NCI-H526 (cell line): ENCODE measurements at regions not wholly inside any gene's neighbourhood (a gene's known extent, or its start where the extent isn't known, plus 50 kb on each side); places are given as distances from the start of the nearest gene placed in this dataset.
"Not testable (repeated sequence)": the region's sequence is repeated elsewhere in the genome, so short reads cannot be mapped to it uniquely, and the experiment has no call there.

ENCODE experiments used
- DNase-seq, 2 experiments: peaks; one replicate each; lab custom pipeline; 2025; lab: John Stamatoyannopoulos, UW

DNA sequence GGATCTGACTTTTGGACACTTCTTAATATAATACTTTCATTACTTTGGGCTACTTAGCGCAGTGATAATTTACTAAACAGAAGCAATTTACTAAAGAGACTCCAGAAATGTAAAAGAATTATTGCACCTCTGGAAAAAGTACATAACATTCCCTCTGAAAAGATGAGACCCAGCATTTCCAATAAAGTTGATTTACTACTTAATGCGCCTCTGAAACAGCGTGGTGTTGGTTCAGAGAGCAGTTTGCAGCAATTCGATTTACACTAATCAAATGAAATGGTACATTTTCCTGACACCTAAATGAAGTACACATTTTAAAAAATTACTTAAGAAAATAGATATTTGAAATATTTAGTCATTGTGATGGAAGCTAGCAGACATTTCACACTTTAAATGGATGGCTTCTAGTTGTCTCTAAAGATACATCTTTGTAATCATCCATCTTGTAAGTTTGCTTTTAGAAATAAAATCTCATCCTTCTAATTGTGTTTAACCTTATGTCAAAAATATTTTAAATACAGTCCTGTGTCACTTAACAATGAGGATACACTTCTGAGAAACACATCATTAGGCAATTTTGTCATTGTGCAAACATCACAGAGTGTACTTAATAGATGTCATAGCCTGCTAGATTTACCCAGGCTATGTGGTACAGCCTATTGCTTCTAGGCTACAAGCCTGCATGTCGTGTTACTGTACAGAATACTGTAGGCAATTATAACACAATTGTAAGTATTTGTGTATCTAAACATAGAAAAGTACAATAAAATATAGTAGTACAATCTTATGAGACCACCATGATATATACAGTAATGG is 284.6 kb upstream of the UBE2E3 start:
- DNase-seq = no peak

DNA sequence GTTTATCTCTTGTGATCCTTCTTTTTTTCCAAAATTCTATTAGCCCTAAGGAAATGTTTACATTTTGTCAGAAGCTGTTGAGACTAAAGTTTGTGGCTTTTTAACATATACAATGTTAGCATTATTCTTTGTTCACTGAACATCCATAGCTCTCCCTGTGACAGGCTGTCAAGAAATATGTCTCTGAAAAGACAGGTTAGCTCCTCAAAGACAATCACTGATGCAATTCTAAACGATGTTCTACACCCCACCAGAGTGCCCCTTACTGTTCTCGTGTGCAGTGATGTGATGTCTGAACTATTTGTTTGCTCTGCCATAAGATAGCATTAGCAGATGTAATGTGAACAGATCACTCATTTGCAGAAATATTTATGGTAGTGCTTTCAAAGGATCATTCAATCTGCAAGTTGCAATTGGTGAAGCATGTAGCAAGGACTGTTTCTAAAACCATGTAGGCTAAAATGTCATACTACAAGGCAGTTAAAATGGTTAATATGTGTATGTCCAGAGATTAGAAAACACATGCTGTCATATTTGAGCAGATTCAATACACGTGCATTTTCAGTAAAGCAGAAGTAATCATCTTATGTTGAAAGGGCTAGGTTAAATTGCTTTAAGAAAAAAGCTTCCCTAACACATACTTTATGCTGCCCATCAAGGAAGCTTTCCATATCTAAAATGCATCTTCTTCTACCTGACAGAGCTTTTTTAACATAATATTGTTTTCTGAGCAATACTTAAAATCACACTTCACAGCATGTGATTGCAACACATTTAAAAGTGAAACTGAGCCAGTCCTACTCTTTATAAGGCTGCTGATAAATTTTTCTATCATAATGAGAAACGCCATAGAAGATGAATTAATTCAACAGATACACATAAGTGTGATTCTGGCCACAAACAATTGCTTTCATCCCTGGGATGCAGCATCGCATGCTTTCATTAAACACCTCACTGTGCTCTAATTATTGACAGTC is 285.7 kb upstream of the UBE2E3 start:
- DNase-seq = no peak

DNA sequence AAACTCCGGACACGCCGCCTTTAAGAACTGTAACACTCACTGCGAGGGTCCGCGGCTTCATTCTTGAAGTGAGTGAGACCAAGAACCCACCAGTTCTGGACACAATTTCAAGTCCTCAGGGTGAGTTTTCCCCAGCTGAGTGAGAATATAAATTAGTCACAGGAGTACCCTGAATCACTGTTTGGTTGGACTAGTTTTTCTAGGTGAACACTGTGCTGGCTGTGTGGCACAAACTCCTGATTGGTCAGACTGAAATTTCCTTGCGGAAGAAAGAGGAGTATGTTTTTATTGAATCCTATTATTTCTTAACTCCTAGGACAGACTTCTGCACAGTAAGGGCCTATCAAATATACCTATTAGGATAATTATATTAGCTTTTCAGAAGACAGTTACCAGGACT is 288.1 kb upstream of the UBE2E3 start:
- DNase-seq = no peak

DNA sequence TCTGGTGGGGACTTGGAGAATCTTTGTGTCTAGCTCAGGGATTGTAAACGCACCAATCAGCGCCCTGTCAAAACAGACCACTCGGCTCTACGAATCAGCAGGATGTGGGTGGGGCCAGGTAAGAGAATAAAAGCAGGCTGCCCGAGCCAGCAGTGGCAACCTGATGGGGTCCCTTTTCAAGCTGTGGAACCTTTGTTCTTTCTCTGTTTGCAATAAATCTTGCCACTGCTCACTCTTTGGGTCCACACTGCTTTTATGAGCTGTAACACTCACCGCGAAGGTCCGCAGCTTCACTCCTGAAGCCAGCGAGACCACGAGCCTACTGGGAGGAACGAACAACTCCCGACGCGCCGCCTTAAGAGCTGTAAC is 288.6 kb upstream of the UBE2E3 start:
- DNase-seq = not testable (repeated sequence)

DNA sequence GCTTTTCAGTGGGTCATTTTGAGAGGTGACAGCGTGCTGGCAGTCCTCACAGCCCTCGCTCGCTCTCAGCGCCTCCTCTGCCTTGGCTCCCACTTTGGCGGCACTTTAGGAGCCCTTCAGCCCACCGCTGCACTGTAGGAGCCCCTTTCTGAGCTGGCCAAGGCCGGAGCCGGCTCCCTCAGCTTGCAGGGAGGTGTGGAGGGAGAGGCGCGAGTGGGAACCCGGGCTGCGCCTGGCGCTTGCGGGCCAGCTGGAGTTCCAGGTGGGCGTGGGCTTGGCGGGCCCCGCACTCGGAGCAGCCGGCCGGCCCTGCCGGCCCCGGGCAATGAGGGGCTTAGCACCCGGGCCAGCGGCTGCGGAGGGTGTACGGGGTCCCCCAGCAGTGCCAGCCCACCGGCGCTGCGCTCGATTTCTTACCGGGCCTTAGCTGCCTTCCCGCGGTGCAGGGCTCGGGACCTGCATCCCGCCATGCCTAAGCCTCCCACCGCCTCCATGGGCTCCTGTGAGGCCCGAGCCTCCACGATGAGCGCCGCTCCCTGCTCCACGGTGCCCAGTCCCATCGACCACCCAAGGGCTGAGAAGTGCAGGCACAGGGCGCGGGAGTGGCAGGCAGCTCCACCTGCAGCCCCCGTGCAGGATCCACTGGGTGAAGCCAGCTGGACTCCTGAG is 289.1 kb upstream of the UBE2E3 start:
- not testable (repeated sequence) for DNase-seq

DNA sequence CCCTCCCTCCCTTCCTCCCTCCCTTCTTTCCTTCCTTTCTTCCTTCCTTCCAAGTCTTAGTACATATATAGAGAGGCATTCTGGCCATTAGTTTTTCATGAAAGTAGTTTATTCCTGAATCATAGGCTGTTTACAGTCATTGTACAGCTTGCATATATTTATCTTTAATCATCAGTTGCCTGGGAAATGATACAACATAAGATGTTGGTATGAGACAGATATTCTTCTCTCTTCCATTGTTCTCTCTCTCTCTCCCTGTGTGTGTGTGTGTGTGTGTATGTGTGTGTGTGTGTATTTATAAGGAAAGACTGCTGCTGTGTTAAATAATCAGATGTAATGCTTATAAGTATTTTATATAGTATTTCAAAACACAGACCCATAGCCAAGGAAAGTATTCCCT is 289.8 kb upstream of the UBE2E3 start:
- DNase-seq = no peak

DNA sequence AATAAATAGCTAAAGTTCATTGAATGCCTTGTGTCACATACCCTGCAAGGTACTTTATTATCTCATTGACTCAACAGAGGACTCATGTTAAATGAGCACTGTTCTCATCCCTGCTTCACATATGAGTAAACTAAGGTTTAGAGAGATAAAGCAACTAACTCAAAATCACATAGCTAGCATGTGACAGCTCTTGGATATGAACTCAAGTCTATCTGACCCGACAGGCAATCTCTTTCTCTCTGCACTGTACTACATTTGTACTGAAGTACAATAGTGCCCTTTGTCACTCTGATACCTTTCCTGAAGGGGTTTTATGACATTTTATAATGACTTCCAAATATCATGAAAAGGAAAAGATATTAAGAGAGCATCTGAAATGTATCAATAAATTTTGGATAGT is 297.5 kb upstream of the UBE2E3 start:
- no peak for DNase-seq

DNA sequence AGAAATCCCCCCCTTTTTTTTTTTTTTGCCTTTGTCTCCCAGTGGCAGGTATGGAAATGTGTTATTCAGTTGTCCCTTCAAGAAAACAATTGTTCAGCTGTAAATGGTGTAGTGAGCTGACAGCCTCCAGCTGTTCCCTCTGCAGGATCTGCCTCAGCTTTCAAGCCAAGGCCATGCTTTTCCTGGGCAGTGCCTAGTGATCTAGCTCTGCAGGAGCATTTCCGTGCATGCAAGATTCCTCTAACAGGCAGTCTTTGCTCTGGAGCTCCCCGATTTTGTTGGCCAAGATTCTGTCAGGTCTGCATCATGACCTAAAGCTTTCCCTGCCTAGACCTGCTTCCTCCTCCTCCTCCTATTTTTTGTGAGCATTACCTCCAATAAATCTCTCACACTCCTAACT is 300.7 kb upstream of the UBE2E3 start:
- no peak for DNase-seq

DNA sequence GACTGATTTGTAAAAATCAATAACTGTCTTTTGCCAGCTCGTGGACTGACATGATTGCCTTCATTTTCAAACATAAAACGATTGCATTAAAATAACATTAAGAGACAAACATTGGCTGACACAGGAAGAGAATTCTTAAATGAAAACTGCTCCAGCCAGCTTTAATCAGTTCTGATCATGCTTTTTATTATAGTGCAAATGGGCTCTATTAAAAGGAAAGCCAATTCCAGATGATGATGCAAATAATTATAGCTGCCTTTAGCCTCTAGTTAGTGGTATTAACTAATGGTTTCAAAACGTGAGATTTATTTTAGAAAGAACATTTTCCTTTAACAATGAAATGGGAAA is 301.8 kb upstream of the UBE2E3 start:
- DNase-seq = no peak

DNA sequence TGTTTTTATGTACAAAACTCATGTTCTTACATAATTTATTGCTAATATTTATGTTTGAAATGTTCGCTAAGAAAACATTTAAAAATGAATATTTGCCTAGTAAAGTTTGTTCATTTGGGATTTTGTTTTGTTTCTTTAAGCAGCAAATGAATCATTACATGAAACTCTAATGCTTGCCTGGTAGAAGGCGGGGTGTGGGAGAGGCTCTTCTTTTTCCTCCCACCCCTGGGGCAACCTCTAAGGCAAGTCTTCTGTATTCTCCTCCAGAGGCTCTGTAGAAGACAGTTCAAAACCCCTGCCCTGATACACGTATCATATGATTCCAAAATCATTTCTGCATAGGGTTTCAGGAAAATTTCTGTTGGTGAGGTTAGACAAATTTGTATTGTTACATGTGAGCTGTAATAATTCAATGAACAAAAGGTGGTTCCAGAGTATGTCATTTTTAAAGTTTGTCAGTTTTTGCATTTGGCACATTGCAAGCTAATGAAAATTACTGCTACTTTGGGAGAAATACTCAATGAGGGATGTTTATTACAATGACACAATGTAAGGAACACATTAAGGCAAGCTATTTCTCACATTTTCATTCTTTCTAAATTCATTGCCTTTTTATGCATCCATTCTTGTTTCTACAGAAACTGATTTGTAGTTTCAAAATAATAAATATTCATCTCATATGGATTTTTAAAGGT is 302.3 kb upstream of the UBE2E3 start:
- DNase-seq = no peak

DNA sequence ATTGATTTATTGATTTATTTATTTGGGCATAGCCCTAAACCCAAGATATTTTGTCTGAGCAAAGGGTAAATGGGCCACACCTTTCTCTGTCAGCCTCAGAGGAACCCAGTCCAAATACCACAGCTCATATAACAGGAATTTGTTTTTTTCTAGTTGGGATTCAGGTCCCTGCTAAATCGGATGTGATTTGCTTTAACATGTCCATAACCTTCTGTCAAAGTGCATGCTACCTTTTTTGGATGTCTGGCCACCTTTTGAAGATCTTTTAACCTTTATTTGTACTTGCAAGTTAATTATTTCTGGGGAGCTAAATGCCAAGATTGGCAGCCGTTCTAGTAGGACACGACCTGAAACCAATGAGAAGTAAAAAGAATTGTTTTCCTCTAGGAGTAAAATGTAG is 303.2 kb upstream of the UBE2E3 start:
- DNase-seq = no peak

DNA sequence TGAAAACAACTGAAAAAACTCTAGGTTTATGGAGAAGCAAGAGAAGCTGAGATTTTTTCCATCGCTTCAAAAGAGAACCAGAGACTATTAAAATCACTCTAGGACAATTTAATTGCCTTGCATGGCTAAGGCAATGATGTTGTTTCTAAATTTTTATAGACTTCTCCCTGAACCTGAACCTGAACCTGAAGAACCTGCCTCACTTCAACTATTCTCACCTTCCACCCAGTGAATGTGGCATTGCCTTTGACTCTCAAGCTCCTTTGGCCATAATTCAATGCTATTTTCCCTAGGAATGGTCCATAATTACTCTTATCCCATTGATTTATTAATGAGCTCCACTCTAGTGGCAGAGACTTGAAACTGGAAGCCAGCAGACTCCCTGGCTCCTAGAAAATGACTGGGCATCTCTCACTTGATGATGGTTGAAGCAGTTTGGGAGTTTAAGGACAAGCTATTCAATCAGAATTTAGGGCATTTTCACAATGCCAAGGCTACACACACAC is 303.8 kb upstream of the UBE2E3 start:
- DNase-seq = no peak

DNA sequence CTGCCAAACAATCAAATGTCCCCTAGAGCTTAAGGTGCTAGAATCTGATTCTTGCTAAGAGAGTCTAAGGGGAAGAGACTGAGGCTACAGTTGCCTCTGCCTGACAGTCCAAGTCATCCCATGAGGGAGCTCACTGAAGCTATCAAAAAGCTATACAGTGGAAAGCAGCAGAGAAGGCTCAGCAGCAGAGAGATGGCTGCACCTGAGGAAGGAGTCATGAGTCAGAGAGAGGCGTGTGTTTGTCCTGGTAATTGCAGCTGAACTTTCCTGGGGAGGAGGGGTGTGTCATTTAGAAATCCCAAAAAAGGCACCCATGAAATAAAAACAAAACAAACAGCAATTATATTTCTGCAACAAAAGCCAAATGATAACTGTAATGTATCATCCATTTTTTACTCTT is 305.2 kb upstream of the UBE2E3 start:
- no peak for DNase-seq

DNA sequence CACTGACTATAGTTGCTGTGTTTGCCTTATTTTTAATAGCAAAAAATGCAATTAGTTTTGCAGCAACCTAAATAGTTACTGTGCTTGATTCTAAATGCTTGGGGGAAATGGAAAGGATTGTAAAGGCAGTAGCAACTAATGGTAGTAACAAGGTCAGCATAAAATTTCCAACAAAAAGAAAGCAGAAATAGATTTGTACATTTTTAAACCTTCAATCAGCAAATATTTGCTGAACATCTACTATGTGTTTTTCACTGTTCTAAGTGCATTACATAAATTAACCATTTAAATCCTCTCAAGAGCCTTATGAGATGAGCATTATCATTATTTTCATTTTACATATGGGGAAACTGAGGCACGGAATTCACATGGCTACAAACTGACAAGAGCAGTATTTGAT is 308.0 kb upstream of the UBE2E3 start:
- DNase-seq = no peak

DNA sequence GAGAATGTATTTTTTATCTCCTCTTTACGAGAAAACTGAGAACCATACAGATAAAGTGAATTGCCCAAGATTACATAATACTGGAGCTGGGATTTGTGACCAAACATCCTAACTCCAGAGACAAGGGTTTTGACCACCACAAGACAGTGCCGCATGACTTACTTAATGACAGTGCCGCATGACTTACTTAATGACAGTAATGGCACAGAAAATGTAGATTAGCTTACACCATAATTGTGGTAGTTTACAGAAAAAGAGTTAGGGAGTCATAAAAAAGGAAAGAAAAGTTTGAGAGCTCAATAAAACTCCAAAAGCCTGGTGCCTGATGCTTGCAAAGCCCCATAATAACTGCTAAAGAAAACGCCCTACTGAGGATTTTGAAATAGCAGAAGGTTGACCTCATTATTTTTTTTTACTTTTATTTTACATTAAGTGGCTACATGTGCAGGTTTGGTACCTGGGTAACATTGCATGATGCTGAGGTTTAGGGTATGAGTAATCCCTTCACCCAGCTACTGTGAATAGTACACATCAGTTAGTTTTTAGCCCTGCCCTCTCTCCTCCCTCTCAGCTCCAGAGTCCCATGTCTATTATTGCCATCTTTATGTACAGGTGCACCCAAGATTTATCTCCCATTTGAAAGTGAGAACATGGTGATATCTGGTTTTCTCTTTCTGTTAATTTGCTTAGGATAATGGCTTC is 310.0 kb upstream of the UBE2E3 start:
- no peak for DNase-seq

DNA sequence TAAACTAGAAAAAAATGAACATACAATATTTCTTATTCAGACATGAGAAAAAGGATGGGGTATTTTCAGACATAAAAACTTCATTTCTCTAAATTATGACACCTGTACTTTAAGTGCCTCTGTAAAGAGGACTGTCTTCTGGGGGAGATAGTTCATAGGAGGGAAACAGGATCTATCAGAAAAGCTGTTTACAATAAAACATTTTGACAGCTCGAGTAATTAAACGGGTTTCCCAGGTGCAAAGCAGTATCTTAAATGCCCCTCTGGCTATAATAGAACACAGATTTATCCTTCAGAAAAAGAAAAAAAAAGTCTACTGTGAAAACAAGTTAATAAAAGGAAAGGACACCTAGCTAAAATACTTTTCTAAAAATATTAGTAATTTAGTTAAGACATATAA is 311.4 kb upstream of the UBE2E3 start:
- DNase-seq = no peak

DNA sequence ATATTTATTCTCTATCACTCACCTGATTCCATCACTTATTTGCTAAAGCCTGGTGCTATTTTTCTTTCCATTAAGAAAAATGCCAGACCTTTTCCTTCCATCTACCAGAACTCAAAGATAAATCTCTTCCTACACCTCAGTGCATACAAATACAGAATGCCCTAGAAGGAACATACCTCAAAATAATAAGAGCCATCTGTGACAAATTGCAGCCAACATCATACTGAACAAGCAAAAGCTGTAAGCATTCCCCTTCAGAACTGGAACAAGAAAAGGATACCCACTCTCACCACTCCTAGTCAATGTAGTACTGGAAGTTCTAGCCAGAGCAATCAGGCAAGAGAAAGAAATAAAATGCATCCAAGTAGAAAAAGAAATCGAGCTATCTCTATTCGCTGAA is 315.9 kb upstream of the UBE2E3 start:
- DNase-seq = no peak

DNA sequence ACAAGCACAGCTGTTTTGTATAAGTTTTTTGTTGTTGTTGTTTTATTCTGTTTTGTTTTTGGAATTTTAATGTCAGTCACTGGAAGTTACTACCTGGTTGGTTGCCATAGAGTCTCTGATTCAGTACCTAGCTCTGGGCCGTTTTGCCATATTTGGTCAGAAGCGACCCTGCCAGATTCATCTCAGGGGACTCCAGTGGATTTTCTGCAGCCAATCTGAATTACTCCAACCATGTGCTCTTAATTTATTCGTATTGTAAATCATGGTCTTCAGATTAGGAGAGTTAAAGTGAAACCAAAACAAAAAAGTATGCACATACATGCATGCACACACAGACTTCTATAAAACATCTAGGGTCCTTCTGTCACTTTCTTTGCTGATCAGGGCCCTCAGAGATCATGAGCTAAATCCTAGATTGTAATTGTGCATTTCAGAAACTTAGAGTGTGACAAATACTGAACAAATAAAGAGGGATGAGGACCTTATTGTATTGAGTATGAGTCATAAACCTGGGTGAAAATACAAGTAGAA is 317.4 kb upstream of the UBE2E3 start:
- no peak for DNase-seq

DNA sequence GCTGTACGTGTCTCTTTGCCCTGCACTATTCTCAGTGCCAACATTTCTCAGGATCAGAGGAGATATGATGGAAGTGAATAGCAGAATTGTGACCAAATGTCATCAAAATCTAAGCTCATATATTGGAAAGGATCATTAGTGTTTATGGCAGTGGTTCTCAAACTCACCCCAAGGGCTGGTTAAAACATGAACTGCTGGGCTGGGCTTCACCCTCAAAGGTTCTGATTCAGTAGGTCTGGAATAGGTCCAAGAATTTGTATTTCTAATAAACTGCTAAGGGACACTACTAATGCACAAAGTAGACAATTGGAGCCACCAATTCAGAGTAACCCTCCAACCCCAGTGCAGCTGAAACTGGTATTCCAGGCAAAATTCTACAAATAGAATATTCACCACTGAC is 317.9 kb upstream of the UBE2E3 start:
- no peak for DNase-seq

DNA sequence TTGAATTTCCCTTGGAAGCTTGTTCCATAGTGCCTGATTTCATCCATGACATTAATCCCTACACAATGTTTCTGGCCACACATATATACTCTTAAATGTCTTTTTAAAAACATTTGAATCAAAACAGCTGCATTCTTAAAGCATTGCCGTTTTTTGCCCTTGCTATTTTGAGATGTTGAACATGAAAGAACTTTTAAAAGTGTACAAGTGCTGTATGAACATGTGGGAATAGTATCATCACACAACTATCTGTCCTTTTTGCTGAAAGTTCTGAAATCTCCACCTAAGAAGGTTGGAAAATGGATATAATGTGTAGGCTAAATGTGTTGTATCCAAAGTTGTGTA is 318.7 kb upstream of the UBE2E3 start:
- DNase-seq = no peak
